ENCODE measurements at regions not wholly inside any gene's neighbourhood (a gene's known extent, or its start where the extent isn't known, plus 50 kb on each side); places are given as distances from the start of the nearest gene placed in this dataset.

GRCh38 chr15:96462768-96463750, 132.6 kb downstream of the NR2F2 start:
- TF ChIP-seq CTCF (IDR thresholded peaks at IDR 0.05), result peak in 3 of 5 experiments; percentile 17 to 36 (median 25)
- TF ChIP-seq POLR2A (IDR thresholded peaks at IDR 0.05), result no peak
- TF ChIP-seq EP300 (IDR thresholded peaks at IDR 0.05), result no peak

All from tibial nerve (tissue), 4 donors.